ENCODE measurements at regions not wholly inside any gene's neighbourhood (a gene's known extent, or its start where the extent isn't known, plus 50 kb on each side); places are given as distances from the start of the nearest gene placed in this dataset.
"Not testable (repeated sequence)": the region's sequence is repeated elsewhere in the genome, so short reads cannot be mapped to it uniquely, and the experiment has no call there.

DNA sequence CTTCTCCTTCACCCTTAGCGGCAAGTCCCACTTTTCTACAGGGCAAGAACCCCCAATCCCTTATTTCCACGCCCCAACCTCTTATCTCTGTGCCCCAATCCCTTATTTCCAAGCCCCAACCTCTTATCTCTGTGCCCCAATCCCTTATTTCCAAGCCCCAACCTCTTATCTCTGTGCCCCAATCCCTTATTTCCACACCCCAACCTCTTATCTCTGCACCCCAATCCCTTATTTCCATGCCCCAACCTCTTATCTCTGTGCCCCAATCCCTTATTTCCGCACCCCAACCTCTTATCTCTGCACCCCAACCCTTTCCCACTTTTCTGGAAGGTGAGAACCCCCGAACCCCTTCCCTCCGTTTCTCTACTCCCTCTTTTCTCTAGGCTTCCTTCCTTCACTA lies 116.1 kb upstream of the GJE1 start:
- not testable (repeated sequence) for DNase-seq (ENCODE audit: low read depth); H3K4me3 ChIP-seq (ENCODE audit: low read length)

DNA sequence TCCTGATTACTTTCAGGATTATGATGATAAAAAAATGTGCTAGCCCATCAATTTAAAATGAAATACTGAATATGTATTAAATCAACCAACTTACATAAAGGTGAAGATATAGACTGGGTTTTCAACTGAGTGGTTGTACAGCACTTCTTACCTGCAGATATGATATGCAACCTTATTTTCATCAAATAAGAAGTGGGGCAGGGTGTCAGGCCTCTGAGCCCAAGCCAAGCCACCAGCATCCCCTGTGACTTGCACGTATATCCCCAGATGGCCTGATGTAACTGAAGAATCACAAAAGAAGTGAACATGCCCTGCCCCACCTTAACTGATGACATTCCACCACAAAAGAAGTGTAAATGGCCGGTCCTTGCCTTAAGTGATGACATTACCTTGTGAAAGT lies 117.3 kb upstream of the GJE1 start:
- DNase-seq (ENCODE audit: low read depth); H3K4me3 ChIP-seq (ENCODE audit: low read length): not testable (repeated sequence)

DNA sequence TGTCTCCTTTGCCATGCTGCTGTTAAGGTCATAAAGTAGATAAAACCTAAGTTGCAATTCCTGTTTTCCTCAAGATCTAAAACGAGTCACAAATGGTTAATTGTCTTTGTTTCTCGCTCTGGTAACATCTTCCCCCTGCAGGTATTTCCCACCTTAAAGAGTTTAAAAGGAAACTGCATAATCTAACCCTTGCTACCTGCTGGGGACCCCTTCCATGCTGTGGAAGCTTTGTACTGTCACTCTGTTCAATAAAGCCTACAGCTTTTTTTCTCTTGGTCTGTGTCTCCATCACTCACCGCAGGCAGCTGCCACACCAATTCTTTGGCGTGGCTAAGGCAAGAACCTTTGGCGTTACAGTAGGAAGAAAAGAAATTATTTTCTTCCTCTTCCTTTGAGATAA lies 117.7 kb upstream of the GJE1 start:
- TF ChIP-seq, protein P1, sequence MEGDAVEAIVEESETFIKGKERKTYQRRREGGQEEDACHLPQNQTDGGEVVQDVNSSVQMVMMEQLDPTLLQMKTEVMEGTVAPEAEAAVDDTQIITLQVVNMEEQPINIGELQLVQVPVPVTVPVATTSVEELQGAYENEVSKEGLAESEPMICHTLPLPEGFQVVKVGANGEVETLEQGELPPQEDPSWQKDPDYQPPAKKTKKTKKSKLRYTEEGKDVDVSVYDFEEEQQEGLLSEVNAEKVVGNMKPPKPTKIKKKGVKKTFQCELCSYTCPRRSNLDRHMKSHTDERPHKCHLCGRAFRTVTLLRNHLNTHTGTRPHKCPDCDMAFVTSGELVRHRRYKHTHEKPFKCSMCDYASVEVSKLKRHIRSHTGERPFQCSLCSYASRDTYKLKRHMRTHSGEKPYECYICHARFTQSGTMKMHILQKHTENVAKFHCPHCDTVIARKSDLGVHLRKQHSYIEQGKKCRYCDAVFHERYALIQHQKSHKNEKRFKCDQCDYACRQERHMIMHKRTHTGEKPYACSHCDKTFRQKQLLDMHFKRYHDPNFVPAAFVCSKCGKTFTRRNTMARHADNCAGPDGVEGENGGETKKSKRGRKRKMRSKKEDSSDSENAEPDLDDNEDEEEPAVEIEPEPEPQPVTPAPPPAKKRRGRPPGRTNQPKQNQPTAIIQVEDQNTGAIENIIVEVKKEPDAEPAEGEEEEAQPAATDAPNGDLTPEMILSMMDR (IDR thresholded peaks at IDR 0.05; ENCODE audit: insufficient read depth, low read depth, low read length, missing control alignments): no peak
- no peak overlapping the region for H3K4me3 ChIP-seq (ENCODE audit: low read length)
- DNase-seq (ENCODE audit: low read depth): no peak

DNA sequence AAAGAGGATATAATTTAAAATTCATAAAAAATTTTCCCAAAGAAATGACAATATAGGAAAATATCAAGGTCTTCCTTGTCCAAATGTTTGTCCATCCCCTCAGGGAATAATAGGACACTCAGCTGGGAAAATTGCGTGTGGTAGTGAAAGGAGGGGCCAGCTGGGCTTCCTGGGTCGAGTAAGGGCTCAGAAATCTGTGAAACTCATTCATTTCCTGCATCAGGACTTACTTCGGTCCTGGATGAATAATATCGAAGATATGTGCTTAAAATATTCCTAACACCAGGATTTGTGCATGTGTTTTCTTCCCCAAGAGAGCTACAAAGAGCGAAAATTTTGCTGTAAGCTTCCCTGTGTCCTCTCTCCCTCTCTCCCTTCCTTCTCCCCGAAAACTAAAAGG lies 118.2 kb upstream of the GJE1 start:
- no peak overlapping the region for H3K4me3 ChIP-seq (ENCODE audit: low read length)
- peak; percentile 91 for DNase-seq (ENCODE audit: low read depth)
- TF ChIP-seq, protein P1 (IDR thresholded peaks at IDR 0.05; ENCODE audit: insufficient read depth, low read depth, low read length, missing control alignments): no peak

DNA sequence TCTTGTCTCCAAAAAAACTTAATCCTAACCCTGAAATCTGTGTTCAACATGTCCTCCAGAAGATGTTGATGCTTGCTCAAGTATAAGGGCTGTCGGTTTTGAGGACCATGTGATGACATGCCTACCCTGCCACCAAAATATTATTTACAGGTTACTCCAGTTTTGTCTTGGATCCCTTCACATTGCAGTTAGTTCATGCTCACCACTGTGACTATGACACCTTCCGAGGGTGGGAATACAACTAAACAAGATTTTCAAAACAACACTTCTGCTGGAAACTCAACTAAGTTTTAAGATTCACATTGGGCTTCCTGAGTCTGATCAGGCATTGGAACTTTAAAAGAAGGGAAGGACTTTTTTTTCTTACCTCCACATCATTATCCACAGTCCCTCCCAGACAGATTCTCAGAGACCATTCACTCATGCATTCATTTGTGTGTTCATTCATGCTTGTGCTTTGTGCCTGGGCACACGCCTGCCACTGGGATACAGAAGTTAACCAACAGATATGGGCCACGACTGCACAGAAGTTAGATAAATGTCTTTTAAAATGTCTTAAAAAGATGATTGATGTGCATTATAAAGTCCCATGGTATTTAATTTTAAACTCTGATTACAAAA lies 118.7 kb upstream of the GJE1 start:
- TF ChIP-seq, protein P1 (IDR thresholded peaks at IDR 0.05; ENCODE audit: insufficient read depth, low read depth, low read length, missing control alignments): no peak
- DNase-seq (ENCODE audit: low read depth): peak; percentile 48
- H3K4me3 ChIP-seq (ENCODE audit: low read length): no peak overlapping the region

DNA sequence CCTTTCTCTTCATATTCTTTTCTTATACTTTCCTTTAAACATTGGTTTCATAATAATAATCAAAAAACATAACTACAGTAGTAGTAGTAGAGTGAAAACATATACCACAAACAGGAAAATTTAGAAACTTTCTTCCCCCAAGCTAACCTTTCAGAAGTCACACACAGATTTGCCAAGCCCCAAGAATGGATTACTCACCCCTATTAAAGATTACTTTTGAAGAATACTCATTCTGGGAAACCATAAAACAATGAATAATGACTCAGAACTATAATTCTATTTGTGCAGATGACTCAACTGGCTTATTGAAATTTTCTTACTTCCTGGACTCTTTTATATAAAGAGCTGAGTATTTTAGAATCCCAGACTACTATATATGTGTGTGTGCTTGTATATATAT lies 119.4 kb upstream of the GJE1 start:
- DNase-seq (ENCODE audit: low read depth): peak; percentile 86
- H3K4me3 ChIP-seq (ENCODE audit: low read length): no peak overlapping the region
- TF ChIP-seq, protein P1 (IDR thresholded peaks at IDR 0.05; ENCODE audit: insufficient read depth, low read depth, low read length, missing control alignments): no peak

DNA sequence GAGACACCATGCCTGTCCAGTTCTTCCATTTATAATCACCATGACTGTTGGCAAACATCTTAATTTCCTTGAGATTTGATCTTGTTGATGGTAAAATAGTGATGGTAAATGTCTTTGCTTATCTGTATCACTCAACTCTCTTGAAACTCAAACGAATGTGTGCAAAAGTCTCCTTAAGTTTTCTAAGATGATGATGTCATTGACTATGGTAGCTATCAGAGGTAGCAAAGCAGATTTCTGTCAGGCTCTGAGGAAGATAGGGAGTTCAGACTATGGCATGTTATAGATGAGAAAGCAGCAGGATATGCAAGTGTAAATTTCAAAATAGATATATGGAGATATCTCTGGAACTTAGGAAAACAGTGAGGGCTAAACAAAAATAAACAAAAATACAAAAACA lies 121.0 kb upstream of the GJE1 start:
- no peak for DNase-seq (ENCODE audit: low read depth)
- no peak overlapping the region for H3K4me3 ChIP-seq (ENCODE audit: low read length)
- TF ChIP-seq, protein P1 (IDR thresholded peaks at IDR 0.05; ENCODE audit: insufficient read depth, low read depth, low read length, missing control alignments): no peak

DNA sequence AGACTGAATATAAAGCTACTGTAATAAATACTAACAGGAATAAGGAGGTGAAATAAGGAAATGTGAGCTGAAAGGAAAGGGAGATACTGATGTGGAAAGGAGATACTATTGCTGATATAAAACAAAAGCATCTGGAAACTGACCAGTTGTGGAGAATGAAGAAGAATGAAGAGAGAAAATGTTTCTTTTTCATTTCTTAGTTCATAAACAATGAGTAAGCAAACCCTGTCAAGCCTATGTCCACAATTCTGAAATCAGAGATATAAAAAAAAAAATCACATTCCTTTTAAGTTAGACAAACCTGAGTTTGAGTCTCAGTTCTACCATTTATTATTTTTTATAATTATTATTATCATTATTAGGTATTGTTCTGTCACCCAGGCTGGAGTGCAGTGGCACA lies 121.6 kb upstream of the GJE1 start:
- H3K4me3 ChIP-seq (ENCODE audit: low read length): no peak overlapping the region
- peak; percentile 13 for DNase-seq (ENCODE audit: low read depth)
- TF ChIP-seq, protein P1 (IDR thresholded peaks at IDR 0.05; ENCODE audit: insufficient read depth, low read depth, low read length, missing control alignments): no peak

Data from epithelial cell of esophagus (primary cell).